HG02938 (cell line): ENCODE measurements at regions not wholly inside any gene's neighbourhood (a gene's known extent, or its start where the extent isn't known, plus 50 kb on each side); places are given as distances from the start of the nearest gene placed in this dataset.

Source experiments
- ATAC-seq: cut with Tn5 transposase; IDR thresholded peaks from one replicate; pipeline ENCODE4 v1.9.1; 2021; ENCODE audit warnings: mild to moderate bottlenecking, moderate library complexity; ENCODE audit not compliant: unreplicated experiment

GRCh38 chr10:31140716-31141115 lies 109.1 kb upstream of the ZNF438 start:
- no peak for ATAC-seq

- no peak for ATAC-seq
Measured at GRCh38 chr10:31142026-31142425, 110.4 kb upstream of the ZNF438 start.

GRCh38 chr10:31143331-31143935 lies 111.8 kb upstream of the ZNF438 start:
- ATAC-seq, result no peak

- ATAC-seq, result no peak
Measured at GRCh38 chr10:31145986-31146385, 114.3 kb upstream of the ZNF438 start.

- ATAC-seq, result no peak
Measured at GRCh38 chr10:31146491-31147209, 115.0 kb upstream of the ZNF438 start.

GRCh38 chr10:31147210-31147608 lies 115.5 kb upstream of the ZNF438 start:
- ATAC-seq, result no peak

- ATAC-seq, result no peak
Measured at GRCh38 chr10:31148951-31149350, 117.3 kb upstream of the ZNF438 start.

- ATAC-seq, result no peak
Measured at GRCh38 chr10:31149835-31150512, 118.3 kb upstream of the ZNF438 start.

DNA sequence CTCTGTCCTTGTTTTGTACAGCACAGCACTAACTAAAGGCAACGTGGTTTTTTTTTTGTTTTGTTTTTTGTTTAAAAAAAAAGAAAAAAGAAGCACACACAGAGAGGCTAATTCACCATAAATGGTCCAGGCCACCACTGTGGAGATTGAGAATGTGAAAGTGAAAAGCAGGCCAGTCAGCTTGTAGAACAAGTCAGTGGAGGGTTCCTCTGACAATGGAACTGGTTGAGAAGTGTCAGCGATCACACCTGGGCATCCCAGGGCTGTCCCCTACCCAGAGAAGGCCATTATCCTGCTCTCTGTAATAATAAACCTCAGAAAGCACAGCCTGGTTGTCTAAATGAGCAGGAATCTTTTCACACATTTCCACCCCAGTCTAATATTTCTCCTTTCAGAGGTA lies 119.6 kb upstream of the ZNF438 start:
- no peak for ATAC-seq

DNA sequence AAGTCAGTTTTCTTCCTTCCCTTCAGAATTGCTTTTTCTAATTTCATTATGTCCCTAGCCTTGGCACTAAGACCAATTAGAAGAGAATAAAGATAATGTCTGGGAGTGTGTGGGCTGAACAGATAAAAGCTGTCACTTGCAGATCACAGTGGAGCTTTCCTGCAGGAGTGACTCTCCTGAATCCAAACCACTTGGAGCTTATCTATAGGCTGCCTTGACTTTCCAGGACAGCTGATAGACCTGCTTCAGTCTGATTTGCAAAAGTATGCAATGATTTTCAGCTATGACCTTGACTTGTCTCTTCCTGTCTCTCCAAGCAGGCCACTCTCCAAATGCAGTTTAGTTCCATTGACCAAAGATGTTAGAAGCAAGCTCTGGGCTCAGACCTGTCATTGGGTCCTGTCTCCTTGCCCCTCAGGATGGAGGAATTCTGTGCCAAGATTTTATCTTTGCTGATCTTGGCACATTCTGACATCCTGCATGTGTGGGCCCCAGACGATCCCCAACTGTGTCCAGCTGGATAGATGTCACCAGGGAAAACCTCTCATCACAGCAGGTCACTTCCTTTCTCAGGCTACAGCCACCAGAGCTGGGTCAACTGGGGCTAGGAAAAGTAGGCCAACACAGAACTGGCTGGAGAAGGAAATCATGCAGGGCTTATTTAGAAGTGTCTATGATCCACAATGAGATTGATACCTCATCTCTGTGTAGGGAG lies 120.9 kb upstream of the ZNF438 start:
- ATAC-seq, result no peak

- ATAC-seq, result no peak
Measured at GRCh38 chr10:31153161-31153560, 121.5 kb upstream of the ZNF438 start.

- no peak for ATAC-seq
Measured at GRCh38 chr10:31153692-31154091, 122.0 kb upstream of the ZNF438 start.

DNA sequence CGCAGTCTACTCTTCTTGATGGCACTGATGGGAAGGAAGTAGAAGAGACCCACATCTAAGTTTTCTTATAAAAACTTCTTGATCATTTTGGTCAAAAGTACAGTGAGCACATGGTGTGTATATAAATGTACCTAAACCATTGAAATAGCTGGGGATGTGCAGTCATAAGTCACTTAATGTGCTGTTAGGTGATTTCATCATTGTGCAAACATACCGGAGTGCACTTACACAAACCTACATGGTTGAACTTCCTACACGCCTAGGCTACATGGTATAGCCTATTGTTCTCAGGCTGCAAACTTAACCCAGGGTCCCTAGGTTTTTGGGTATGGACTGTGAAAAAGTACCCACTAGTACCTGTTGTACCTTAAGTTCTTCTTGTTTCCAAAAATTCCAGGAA lies 123.3 kb upstream of the ZNF438 start:
- no peak for ATAC-seq

DNA sequence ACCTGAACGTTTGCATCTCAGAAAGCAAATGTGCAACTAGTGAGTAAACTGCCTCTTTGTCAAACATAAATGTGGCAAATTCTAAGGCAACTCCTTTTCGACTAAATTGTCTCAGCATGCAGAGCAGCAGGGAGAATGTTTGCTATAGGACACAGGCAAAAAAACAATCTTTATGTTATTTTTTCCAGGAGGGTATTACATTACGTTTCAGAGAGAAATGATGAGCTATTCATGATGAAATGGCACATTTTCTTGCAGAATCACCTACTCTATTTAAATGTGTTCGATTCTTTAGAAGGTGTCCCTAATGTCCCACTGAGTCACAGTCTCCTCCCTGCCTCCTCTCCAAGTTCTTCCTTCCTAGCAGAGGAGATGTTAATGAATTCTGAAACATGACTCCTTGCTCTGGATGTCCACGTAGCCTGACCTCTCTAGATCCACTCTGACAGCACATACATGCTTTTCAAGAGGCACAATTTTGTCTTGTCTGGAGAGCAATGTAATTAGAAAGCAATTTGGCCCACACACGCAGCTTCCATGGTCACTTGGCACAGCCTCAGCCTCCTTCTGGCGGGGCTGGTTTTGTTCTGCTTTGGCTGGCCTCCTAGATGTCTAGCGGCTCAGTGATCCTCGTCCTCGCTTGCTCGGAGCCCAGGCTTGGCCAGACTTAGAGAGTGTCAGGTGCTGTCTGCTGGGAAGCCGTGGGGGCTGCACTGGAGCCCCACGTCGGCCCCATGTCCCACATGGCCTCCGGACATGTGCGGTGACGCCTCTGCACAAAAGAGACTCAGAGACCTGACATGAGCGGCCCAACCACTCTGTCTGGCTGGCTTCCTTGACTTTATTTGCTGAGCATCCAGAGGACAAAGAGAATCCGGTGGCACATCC lies 125.7 kb upstream of the ZNF438 start:
- ATAC-seq, result no peak

DNA sequence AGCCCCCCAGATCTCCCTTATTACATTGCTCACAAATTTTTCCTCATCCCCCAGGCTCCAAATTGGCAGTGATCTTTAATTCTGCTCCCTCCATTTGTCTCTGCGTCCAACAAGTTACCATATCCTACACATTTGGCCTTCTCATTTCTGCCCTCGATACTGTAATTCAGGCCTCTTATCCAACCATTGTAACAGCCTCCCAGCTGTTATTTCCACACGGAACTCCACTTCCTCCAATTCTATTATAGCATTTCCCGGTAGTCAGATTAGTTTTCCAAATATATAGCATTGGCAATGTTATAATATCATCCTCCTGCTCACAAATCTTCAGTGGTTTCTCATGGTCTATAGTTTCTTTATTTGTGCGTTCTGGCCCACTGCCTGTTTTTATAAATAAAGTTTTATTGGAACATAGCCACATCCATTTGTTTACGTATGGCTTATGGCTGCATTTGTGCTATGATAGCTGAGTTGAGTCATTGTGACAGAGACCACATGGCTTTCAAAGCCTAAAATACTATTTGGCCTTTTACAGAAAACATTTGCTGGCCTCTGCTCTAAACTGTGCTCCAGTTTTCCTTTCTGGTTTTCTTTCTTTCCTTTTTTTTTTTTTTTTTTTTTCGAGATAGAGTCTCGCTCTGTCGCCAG lies 126.5 kb upstream of the ZNF438 start:
- no peak for ATAC-seq

DNA sequence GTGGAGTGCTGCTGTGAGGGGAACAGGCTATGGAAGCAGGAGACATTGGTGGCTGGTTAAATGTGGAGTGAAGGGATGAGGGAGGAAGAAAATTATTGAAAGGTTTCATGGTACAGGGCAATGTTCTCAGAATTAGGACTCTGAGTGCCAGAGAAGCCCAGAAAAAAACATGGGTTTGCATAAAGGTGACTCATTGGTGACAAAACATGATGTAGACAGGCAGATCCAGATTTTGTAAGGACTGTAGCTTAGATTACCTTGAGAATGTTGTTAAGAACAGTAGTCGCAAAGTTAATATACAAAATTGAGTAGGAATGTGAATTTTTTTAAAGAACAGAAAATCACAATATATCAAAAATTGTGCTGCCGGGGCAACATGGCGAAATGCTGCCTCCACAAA lies 134.9 kb upstream of the ZNF438 start:
- no peak for ATAC-seq

DNA sequence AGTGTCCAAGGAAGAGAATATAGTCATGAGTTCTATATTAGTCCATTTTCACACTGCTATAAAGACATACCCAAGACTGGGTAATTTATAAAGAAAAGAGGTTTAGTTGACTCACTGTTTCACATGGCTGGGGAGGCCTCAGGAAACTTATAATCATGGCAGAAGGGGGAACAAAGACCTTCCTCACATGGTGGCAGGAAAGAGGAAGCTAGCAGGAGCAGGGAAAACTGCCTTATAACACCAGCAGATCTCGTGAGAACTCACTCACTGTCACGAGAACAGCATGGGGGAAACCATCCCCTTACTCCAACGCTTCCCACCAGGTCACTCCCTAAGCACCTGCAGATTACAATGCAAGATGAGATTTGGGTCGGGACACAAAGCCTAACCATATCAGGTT lies 139.0 kb upstream of the ZNF438 start:
- no peak for ATAC-seq

DNA sequence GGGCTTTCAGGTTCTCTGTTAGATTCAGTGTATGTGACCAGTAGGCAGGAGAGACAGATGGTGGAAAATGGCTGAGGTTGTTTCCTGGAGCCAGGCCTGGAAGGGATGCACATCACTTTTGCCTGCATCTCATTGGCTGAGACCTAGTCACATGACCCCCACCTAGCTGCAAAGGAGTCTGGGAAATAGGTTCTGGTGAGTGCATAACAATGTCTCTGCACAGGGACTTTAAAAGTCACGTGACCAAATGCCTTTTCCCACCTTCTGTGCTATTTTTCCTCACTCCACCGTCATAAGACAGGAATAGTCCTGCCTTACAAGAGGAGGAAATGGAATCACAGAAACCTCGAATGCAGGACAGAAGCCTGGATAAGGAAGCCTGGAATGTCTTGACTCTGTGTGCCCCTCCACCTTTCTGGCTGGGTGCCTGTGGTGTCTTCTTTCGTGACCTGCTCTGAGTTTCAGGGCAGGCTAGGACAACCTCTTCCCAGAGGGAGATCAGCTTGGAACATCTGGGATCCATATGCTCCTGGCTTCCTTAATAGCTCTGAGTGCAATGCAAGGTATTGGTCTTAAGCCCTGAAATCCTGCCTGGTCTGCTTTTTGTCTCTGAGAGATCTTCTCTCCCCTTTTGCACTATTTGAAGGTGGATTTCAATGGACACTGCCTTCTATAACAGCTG lies 139.9 kb upstream of the ZNF438 start:
- no peak for ATAC-seq

GRCh38 chr10:31172925-31173324 lies 141.3 kb upstream of the ZNF438 start:
- no peak for ATAC-seq

GRCh38 chr10:31173752-31174151 lies 142.1 kb upstream of the ZNF438 start:
- ATAC-seq, result no peak
